A673 (cell line): ENCODE measurements at regions not wholly inside any gene's neighbourhood (a gene's known extent, or its start where the extent isn't known, plus 50 kb on each side); places are given as distances from the start of the nearest gene placed in this dataset.

Source experiments
- EZH2 ChIP-seq: fragments of 200-600 bp; sonication (generic); IDR thresholded peaks from 2 replicates; pipeline ENCODE4 v1.6.1; 2017; ENCODE audit warnings: borderline replicate concordance, low read depth, mild to moderate bottlenecking, mixed read lengths, antibody characterized with exemption, low read length; ENCODE audit not compliant: poor library complexity, severe bottlenecking
- TF ChIP-seq, protein P1 (sequence below): fragments of 300-800, 200-600 bp; sonication (generic); conservative IDR thresholded peaks from 2 replicates; pipeline ENCODE4 v1.5.1; 2017; ENCODE audit warnings: low read depth, mild to moderate bottlenecking, antibody characterized with exemption, low read length, moderate library complexity, mixed read lengths

- TF ChIP-seq, protein P1, sequence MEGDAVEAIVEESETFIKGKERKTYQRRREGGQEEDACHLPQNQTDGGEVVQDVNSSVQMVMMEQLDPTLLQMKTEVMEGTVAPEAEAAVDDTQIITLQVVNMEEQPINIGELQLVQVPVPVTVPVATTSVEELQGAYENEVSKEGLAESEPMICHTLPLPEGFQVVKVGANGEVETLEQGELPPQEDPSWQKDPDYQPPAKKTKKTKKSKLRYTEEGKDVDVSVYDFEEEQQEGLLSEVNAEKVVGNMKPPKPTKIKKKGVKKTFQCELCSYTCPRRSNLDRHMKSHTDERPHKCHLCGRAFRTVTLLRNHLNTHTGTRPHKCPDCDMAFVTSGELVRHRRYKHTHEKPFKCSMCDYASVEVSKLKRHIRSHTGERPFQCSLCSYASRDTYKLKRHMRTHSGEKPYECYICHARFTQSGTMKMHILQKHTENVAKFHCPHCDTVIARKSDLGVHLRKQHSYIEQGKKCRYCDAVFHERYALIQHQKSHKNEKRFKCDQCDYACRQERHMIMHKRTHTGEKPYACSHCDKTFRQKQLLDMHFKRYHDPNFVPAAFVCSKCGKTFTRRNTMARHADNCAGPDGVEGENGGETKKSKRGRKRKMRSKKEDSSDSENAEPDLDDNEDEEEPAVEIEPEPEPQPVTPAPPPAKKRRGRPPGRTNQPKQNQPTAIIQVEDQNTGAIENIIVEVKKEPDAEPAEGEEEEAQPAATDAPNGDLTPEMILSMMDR = no peak
- no peak for TF ChIP-seq EZH2
Observed at GRCh38 chr12:124496584-124496983, 70.8 kb downstream of the NCOR2 start.
